ENCODE measurements at regions not wholly inside any gene's neighbourhood (a gene's known extent, or its start where the extent isn't known, plus 50 kb on each side); places are given as distances from the start of the nearest gene placed in this dataset.
"Not testable (repeated sequence)": the region's sequence is repeated elsewhere in the genome, so short reads cannot be mapped to it uniquely, and the experiment has no call there.

DNA sequence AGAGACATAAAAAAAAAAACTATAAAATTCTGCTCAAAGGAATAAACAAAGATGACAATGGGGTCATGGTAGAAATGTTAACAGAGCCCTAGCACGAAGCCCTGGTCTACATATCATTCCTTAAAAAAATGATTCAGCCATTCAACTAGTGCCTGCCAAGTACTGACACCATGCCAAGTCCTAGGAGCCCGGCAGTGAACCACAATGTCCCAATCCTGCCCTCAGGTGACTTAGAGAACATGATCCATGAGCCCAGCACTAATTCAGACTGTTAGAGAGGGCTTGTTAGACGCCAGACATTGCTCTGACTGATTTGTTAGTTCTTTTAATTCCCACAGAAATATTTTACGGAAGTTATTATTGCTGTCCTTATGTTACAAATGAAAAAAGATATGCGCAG lies 67.3 kb upstream of the VWC2 start:
- Histone ChIP-seq H3K36me3 (no peaks in the 10 kb centered on the region), H3K4me1 (peaks cover 5 to 23% (median 19%) of the 10 kb centered on the region in 10 experiments; a peak in 15 of 20 replicates), H3K27me3 (no peaks in the 10 kb centered on the region), H3K4me2 (no peak overlapping the region), H3K27ac (no peak overlapping the region), H3K4me3 (no peak overlapping the region), H3K9ac (no peak overlapping the region), H4K20me1 (no peaks in the 10 kb centered on the region), H3K9me3 (replicated peaks in 1 of 11) (peaks cover 0 to 3% (median 0%) of the 10 kb centered on the region in 11 experiments; a peak in 4 of 22 replicates)
- no peak for TF ChIP-seq Cebpa-rat (IDR thresholded peaks at IDR 0.05)

GRCh38 chr7:49707891-49708290 lies 65.5 kb upstream of the VWC2 start:
- Histone ChIP-seq H3K9me3 (replicated peaks in 1 of 11) (peaks cover 0 to 6% (median 0%) of the 10 kb centered on the region in 11 experiments; a peak in 5 of 22 replicates), H3K4me2 (no peak overlapping the region)

GRCh38 chr7:49708590-49708989 lies 64.8 kb upstream of the VWC2 start:
- no peak overlapping the region for H3K4me3 ChIP-seq
- no peaks in the 10 kb centered on the region for H3K27me3 ChIP-seq
- peaks cover 0 to 6% (median 0%) of the 10 kb centered on the region in 11 experiments; a peak in 5 of 22 replicates for H3K9me3 ChIP-seq (replicated peaks in 1 of 11)
- H3K4me1 ChIP-seq = peaks cover under 1 to 4% (median 2%) of the 10 kb centered on the region in 10 experiments; a peak in 11 of 20 replicates
- H3K4me2 ChIP-seq = no peak overlapping the region
- H3K27ac ChIP-seq = no peak overlapping the region
- TF ChIP-seq Cebpa-rat (IDR thresholded peaks at IDR 0.05) = no peak
- no peaks in the 10 kb centered on the region for H4K20me1 ChIP-seq
- H3K36me3 ChIP-seq = no peaks in the 10 kb centered on the region
- no peak overlapping the region for H3K9ac ChIP-seq

More at GRCh38 chr7:49707891-49708290, 65.5 kb upstream of the VWC2 start:
- Histone ChIP-seq H3K36me3 (no peaks in the 10 kb centered on the region), H3K27me3 (no peaks in the 10 kb centered on the region), H4K20me1 (no peaks in the 10 kb centered on the region), H3K4me1 (peaks cover 5 to 10% (median 9%) of the 10 kb centered on the region in 10 experiments; a peak in 14 of 20 replicates), H3K9ac (no peak overlapping the region), H3K27ac (no peak overlapping the region), H3K4me3 (no peak overlapping the region)
- no peak for TF ChIP-seq Cebpa-rat (IDR thresholded peaks at IDR 0.05)

GRCh38 chr7:49711072-49711723 lies 62.2 kb upstream of the VWC2 start:
- H3K27ac ChIP-seq; H4K20me1 ChIP-seq; H3K4me1 ChIP-seq; H3K4me3 ChIP-seq; H3K36me3 ChIP-seq; H3K4me2 ChIP-seq; H3K27me3 ChIP-seq; H3K9ac ChIP-seq; H3K9me3 ChIP-seq (replicated peaks in 1 of 11): not testable (repeated sequence)

GRCh38 chr7:49714182-49714581 lies 59.3 kb upstream of the VWC2 start:
- no peaks in the 10 kb centered on the region for H3K27me3 ChIP-seq
- no peak overlapping the region for H3K9ac ChIP-seq
- peaks cover 0 to 6% (median 0%) of the 10 kb centered on the region in 11 experiments; a peak in 5 of 22 replicates for H3K9me3 ChIP-seq (replicated peaks in 1 of 11)
- TF ChIP-seq Cebpa-rat (IDR thresholded peaks at IDR 0.05) = no peak
- H4K20me1 ChIP-seq = no peaks in the 10 kb centered on the region
- no peak overlapping the region for H3K4me3 ChIP-seq
- no peaks in the 10 kb centered on the region for H3K36me3 ChIP-seq
- no peak overlapping the region for H3K4me2 ChIP-seq
- no peaks in the 10 kb centered on the region for H3K4me1 ChIP-seq
- no peak overlapping the region for H3K27ac ChIP-seq

GRCh38 chr7:49715486-49715885 lies 58.0 kb upstream of the VWC2 start:
- Histone ChIP-seq H3K27me3 (no peaks in the 10 kb centered on the region), H3K27ac (no peak overlapping the region), H3K36me3 (no peaks in the 10 kb centered on the region), H4K20me1 (no peaks in the 10 kb centered on the region), H3K9ac (no peak overlapping the region), H3K9me3 (replicated peaks in 1 of 11) (peaks cover 0 to 6% (median 0%) of the 10 kb centered on the region in 11 experiments; a peak in 5 of 22 replicates), H3K4me3 (no peak overlapping the region), H3K4me2 (no peak overlapping the region), H3K4me1 (no peaks in the 10 kb centered on the region)
- TF ChIP-seq Cebpa-rat (IDR thresholded peaks at IDR 0.05) = no peak

GRCh38 chr7:49717547-49717946 lies 55.9 kb upstream of the VWC2 start:
- no peaks in the 10 kb centered on the region for H3K27me3 ChIP-seq
- H3K4me2 ChIP-seq = no peak overlapping the region
- TF ChIP-seq Cebpa-rat (IDR thresholded peaks at IDR 0.05) = no peak
- H3K4me1 ChIP-seq = no peaks in the 10 kb centered on the region
- no peaks in the 10 kb centered on the region for H3K9me3 ChIP-seq (replicated peaks in 1 of 11)
- H3K4me3 ChIP-seq = no peak overlapping the region
- no peaks in the 10 kb centered on the region for H3K36me3 ChIP-seq
- no peaks in the 10 kb centered on the region for H4K20me1 ChIP-seq
- H3K27ac ChIP-seq = no peak overlapping the region
- H3K9ac ChIP-seq = no peak overlapping the region

DNA sequence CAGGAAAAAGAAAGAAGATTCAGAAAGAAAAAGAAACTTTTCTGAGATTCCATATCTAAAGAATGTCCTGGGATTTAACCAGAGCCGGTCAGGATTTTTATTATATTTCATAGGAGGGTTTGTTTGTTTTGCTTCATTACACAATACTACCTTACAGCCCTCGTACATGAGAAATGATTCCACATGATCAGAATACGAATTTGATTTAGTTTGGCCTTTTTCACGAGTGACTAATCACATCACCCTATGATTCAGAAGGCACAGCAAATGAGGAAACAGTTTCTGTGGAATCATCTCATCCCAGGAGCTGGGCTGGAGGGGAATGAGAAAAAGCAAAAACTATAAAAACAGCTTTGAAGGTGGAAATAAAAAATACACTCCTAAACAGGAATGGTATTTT lies 54.7 kb upstream of the VWC2 start:
- Histone ChIP-seq H3K27me3 (no peaks in the 10 kb centered on the region), H3K4me1 (no peaks in the 10 kb centered on the region), H3K4me2 (no peak overlapping the region), H3K4me3 (no peak overlapping the region), H3K9me3 (replicated peaks in 1 of 11) (no peaks in the 10 kb centered on the region), H4K20me1 (no peaks in the 10 kb centered on the region), H3K9ac (no peak overlapping the region), H3K27ac (no peak overlapping the region), H3K36me3 (no peaks in the 10 kb centered on the region)
- TF ChIP-seq Cebpa-rat (IDR thresholded peaks at IDR 0.05) = no peak

GRCh38 chr7:49721441-49721840 lies 52.0 kb upstream of the VWC2 start:
- H3K36me3 ChIP-seq = no peaks in the 10 kb centered on the region
- H3K4me1 ChIP-seq = no peaks in the 10 kb centered on the region
- no peak for TF ChIP-seq Cebpa-rat (IDR thresholded peaks at IDR 0.05)
- H3K4me3 ChIP-seq = no peak overlapping the region
- no peaks in the 10 kb centered on the region for H3K27me3 ChIP-seq
- no peak overlapping the region for H3K4me2 ChIP-seq
- H4K20me1 ChIP-seq = no peaks in the 10 kb centered on the region
- H3K27ac ChIP-seq = no peak overlapping the region
- no peak overlapping the region for H3K9ac ChIP-seq
- no peaks in the 10 kb centered on the region for H3K9me3 ChIP-seq (replicated peaks in 1 of 11)

Measured in BLaER1 treated with 17β-estradiol and CSF1 and Interleukin-3, amounts not matched to agents 10 nM and 100 nM (cell line).